Left ventricle myocardium inferior (tissue), 1 donor: ENCODE measurements at regions not wholly inside any gene's neighbourhood (a gene's known extent, or its start where the extent isn't known, plus 50 kb on each side); places are given as distances from the start of the nearest gene placed in this dataset.

Experiments
- DNase-seq: peaks from one replicate; pipeline ENCODE4 v3.0.0-alpha.2; 2020
- H3K27ac ChIP-seq: fragments of 200-600 bp; replicated peaks from 2 replicates; pipeline ENCODE4 v1.8.0; 2021
- H3K27me3 ChIP-seq: fragments of 200-600 bp; 2 replicates; pipeline ENCODE4 v1.8.0; 2021; ENCODE audit warnings: low read depth
- H3K36me3 ChIP-seq: fragments of 200-600 bp; 2 replicates; pipeline ENCODE4 v1.8.0; 2021
- H3K4me1 ChIP-seq: fragments of 200-600 bp; 2 replicates; pipeline ENCODE4 v1.8.0; 2021
- H3K4me3 ChIP-seq: fragments of 200-600 bp; 2 replicates; pipeline ENCODE4 v1.8.0; 2021; ENCODE audit warnings: mild to moderate bottlenecking, moderate library complexity
- H3K9me3 ChIP-seq: fragments of 200-600 bp; replicated peaks from 2 replicates; pipeline ENCODE4 v1.8.0; 2021
- CTCF ChIP-seq: fragments of 200-600 bp; IDR thresholded peaks from 2 replicates; pipeline ENCODE4 v1.8.0; 2021; ENCODE audit warnings: antibody characterized with exemption, mild to moderate bottlenecking, borderline replicate concordance
- intact Hi-C: fragments of 100-400 bp; cut with micrococcal nuclease; formaldehyde crosslinking; loops from one replicate; pipeline ENCODE4 v1.11.0; 2022
- donor health status: DM: no; HTN: yes; CAD: no; lungs with severe emphysema.

DNA sequence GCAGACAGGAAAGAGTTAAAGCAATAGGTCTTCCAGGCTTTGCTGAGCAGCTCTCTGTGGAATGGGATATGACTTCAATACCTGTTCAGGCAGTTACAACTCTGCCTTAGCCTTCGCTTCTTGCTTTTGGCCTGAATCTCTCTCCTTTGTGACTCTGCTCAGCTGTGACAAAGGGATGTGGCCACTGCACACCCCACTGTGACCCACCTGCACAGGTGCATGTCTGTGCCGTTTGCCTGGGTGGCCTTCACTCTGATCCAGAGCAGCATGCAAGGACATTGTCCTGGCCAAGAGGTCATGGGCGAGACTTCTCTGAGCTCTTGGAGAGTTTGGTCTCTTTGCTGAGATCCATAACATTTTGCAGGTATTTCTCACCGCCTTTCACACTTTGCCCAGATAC, 891.3 kb downstream of the BRD1 start:
- Histone ChIP-seq H3K27ac (no peak overlapping the region), H3K36me3 (no peaks in the 10 kb centered on the region), H3K27me3 (peaks cover 39% of the 10 kb centered on the region), H3K4me1 (no peaks in the 10 kb centered on the region), H3K4me3 (no peak overlapping the region), H3K9me3 (peaks cover 37% of the 10 kb centered on the region)
- no peak for DNase-seq
- intact Hi-C loops: no loop called here
- TF ChIP-seq CTCF: no peak

GRCh38 chr22:48934446-48934845, 893.2 kb downstream of the BRD1 start:
- H3K36me3 ChIP-seq: no peaks in the 10 kb centered on the region
- no peak for DNase-seq
- intact Hi-C loops: no loop called here
- no peak overlapping the region for H3K4me3 ChIP-seq
- no peak for TF ChIP-seq CTCF
- no peak overlapping the region for H3K27ac ChIP-seq
- H3K9me3 ChIP-seq: peaks cover 37% of the 10 kb centered on the region
- peaks cover 44% of the 10 kb centered on the region for H3K27me3 ChIP-seq
- no peaks in the 10 kb centered on the region for H3K4me1 ChIP-seq

DNA sequence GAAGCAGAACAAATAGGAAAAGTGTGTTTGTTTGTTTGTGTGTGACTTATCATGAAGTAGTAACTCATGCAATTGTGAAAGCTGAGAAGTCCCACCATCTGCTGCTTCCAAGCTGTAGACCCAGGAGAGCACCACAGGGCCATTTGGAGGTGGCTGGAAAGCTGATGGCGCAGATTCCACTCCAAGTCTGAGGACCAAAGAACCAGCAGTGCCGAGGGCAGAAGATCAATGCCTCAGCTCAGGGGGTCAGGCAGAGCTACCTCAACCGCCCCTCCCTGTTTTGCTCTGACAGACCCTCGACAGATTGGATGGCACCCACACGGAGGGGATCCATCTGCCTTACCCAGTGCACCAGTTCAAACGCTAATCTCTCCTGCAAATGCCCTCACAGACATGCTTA, 896.2 kb downstream of the BRD1 start:
- TF ChIP-seq CTCF: no peak
- Histone ChIP-seq H3K4me3 (no peak overlapping the region), H3K27me3 (peaks cover 64% of the 10 kb centered on the region), H3K4me1 (no peaks in the 10 kb centered on the region), H3K36me3 (no peaks in the 10 kb centered on the region), H3K9me3 (peaks cover 33% of the 10 kb centered on the region), H3K27ac (no peak overlapping the region)
- DNase-seq: no peak
- intact Hi-C loops: no loop called here

DNA sequence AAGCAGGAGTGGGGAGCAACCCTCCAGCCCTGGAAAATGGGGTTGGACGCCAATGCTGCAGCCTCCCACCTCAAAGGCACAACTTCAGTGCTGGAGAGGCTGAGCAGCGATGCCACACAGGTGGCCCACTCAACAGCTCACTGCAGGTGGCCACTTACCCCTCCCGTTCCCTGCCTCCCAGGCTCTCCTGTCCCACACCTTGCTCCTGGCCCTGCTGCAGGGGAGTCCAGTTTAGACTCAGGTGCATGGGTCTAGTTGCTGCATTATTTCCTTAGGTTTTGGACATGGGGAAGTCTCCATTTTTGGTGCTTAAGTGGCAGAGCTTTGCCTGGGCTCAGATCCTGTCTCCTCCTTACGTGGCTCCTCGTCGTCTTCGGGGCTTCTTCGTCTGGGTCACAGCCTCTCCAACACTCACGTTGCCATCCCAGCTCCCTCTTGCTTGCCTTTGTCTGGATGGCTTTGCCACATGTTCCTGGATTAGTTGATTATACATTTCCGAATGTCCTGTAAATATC, 898.3 kb downstream of the BRD1 start:
- Histone ChIP-seq H3K4me1 (no peaks in the 10 kb centered on the region), H3K27ac (no peak overlapping the region), H3K27me3 (peaks cover 68% of the 10 kb centered on the region), H3K9me3 (peaks cover 14% of the 10 kb centered on the region), H3K4me3 (no peak overlapping the region), H3K36me3 (no peaks in the 10 kb centered on the region)
- intact Hi-C loops: no loop called here
- TF ChIP-seq CTCF: no peak
- no peak for DNase-seq

DNA sequence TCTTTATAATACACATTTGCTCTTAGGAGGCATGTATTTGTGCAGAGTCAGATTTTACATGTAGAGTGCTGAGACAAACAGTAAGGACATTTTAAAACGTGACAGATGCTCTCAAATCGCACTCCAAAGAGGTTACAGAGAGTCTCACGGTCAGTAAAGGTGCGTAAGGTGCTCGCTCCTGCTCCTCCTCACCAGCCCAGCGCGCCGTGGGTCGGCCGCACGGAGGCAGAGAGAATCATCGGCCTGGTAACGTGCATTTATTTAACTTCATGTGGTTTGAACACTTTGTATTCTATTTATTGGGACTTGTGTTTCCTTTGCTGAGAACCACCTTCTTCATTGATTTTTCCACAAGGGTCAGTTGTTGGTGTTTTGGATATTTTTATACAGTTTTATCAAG, 900.1 kb downstream of the BRD1 start:
- no peak for DNase-seq
- no peak overlapping the region for H3K4me3 ChIP-seq

More for the DNA sequence above, 900.1 kb downstream of the BRD1 start:
- Histone ChIP-seq H3K36me3 (no peaks in the 10 kb centered on the region), H3K4me1 (no peaks in the 10 kb centered on the region), H3K27ac (no peak overlapping the region), H3K27me3 (peaks cover 69% of the 10 kb centered on the region), H3K9me3 (no peaks in the 10 kb centered on the region)
- no peak for TF ChIP-seq CTCF
- intact Hi-C loops: no loop called here
